WTC11 (cell line): ENCODE measurements at regions not wholly inside any gene's neighbourhood (a gene's known extent, or its start where the extent isn't known, plus 50 kb on each side); places are given as distances from the start of the nearest gene placed in this dataset.

Experiments
- ATAC-seq: fragments of 200-7000 bp; cut with Tn5 transposase; 2 replicates; pipeline ENCODE4 v1.10.0; 2021; ENCODE audit warnings: mild to moderate bottlenecking, moderate library complexity
- CTCF ChIA-PET: fragments of 300-600 bp; sonication (Branson Sonifier 250); formaldehyde crosslinking; loops from one replicate; lab custom pipeline; 2021; ENCODE audit warnings: antibody characterized with exemption; lab: Charles Lee
- POLR2A ChIA-PET: fragments of 350-600 bp; sonication (Branson Sonifier 250); formaldehyde crosslinking; loops from one replicate; lab custom pipeline; 2021; ENCODE audit warnings: antibody characterized with exemption; lab: Charles Lee
- DNase-seq: peaks from one replicate; pipeline ENCODE4 v3.0.0; 2021; ENCODE audit warnings: low spot score
- H3K27ac Mint-ChIP-seq: 2 replicates; pipeline ENCODE4 v1.8.0; 2021; ENCODE audit warnings: mixed read lengths
- H3K27me3 Mint-ChIP-seq: 2 replicates; pipeline ENCODE4 v1.8.0; 2021; ENCODE audit warnings: low read depth, mild to moderate bottlenecking, moderate library complexity, mixed read lengths
- H3K36me3 Mint-ChIP-seq: 2 replicates; pipeline ENCODE4 v1.8.0; 2021; ENCODE audit warnings: mixed read lengths
- H3K4me1 Mint-ChIP-seq: 2 replicates; pipeline ENCODE4 v1.8.0; 2022; ENCODE audit warnings: mixed read lengths
- H3K4me3 Mint-ChIP-seq: 2 replicates; pipeline ENCODE4 v1.8.0; 2021; ENCODE audit warnings: mild to moderate bottlenecking, moderate library complexity, mixed read lengths
- H3K9me3 Mint-ChIP-seq: 2 replicates; pipeline ENCODE4 v1.8.0; 2021; ENCODE audit warnings: mixed read lengths
- AR ChIP-seq: fragments of 250-450 bp; sonication (Bioruptor Pico); IDR thresholded peaks from 2 replicates; pipeline ENCODE4 v1.9.0; 2021; ENCODE audit warnings: mild to moderate bottlenecking
- ATF2 ChIP-seq: sonication (generic); formaldehyde crosslinking; IDR thresholded peaks from 2 replicates; pipeline ENCODE4 v1.8.1; 2022; ENCODE audit warnings: low read depth, missing genetic modification reagents, borderline replicate concordance
- ATF6 ChIP-seq: sonication (generic); formaldehyde crosslinking; IDR thresholded peaks from 2 replicates; pipeline ENCODE4 v1.8.1; 2023; ENCODE audit warnings: mild to moderate bottlenecking, missing genetic modification reagents
- CREB1 ChIP-seq: sonication (generic); formaldehyde crosslinking; IDR thresholded peaks from 2 replicates; pipeline ENCODE4 v1.8.0; 2023; ENCODE audit warnings: mild to moderate bottlenecking, missing genetic modification reagents
- EMX1 ChIP-seq: fragments of 250-450 bp; sonication (Bioruptor Pico); IDR thresholded peaks from 2 replicates; pipeline ENCODE4 v1.8.0; 2021; ENCODE audit warnings: mild to moderate bottlenecking
- FOXP4 ChIP-seq: sonication (generic); formaldehyde crosslinking; IDR thresholded peaks from 2 replicates; pipeline ENCODE4 v1.8.0; 2022; ENCODE audit warnings: mild to moderate bottlenecking, missing genetic modification reagents
- HMGA2 ChIP-seq: fragments of 250-450 bp; sonication (Bioruptor Pico); IDR thresholded peaks from 2 replicates; pipeline ENCODE4 v1.4.0; 2021; ENCODE audit warnings: mild to moderate bottlenecking, moderate library complexity
- HMGXB4 ChIP-seq: sonication (generic); formaldehyde crosslinking; IDR thresholded peaks from 2 replicates; pipeline ENCODE4 v1.8.1; 2023; ENCODE audit warnings: mild to moderate bottlenecking, moderate library complexity, missing genetic modification reagents
- JUN ChIP-seq: sonication (generic); formaldehyde crosslinking; IDR thresholded peaks from 2 replicates; pipeline ENCODE4 v1.8.0; 2023; ENCODE audit warnings: mild to moderate bottlenecking, missing genetic modification reagents
- KAT7 ChIP-seq: sonication (generic); formaldehyde crosslinking; IDR thresholded peaks from 2 replicates; pipeline ENCODE4 v1.8.1; 2023; ENCODE audit warnings: missing genetic modification reagents, mild to moderate bottlenecking, borderline replicate concordance
- MAX ChIP-seq: sonication (generic); formaldehyde crosslinking; IDR thresholded peaks from 2 replicates; pipeline ENCODE4 v1.8.0; 2022; ENCODE audit warnings: mild to moderate bottlenecking, missing genetic modification reagents
- PRDM15 ChIP-seq: sonication (generic); formaldehyde crosslinking; IDR thresholded peaks from 2 replicates; pipeline ENCODE4 v1.8.0; 2022; ENCODE audit warnings: missing genetic modification reagents
- PRRX2 ChIP-seq: fragments of 250-450 bp; sonication (Bioruptor Pico); IDR thresholded peaks from 2 replicates; pipeline ENCODE4 v1.8.0; 2021; ENCODE audit warnings: mild to moderate bottlenecking
- SMAD4 ChIP-seq: sonication (generic); formaldehyde crosslinking; IDR thresholded peaks from 2 replicates; pipeline ENCODE4 v1.8.0; 2022; ENCODE audit warnings: mild to moderate bottlenecking, missing genetic modification reagents
- USF1 ChIP-seq: sonication (generic); formaldehyde crosslinking; IDR thresholded peaks from 2 replicates; pipeline ENCODE4 v1.8.0; 2022; ENCODE audit warnings: mild to moderate bottlenecking, missing genetic modification reagents
- ZNF121 ChIP-seq: sonication (generic); formaldehyde crosslinking; IDR thresholded peaks from 2 replicates; pipeline ENCODE4 v1.8.0; 2023; ENCODE audit warnings: missing genetic modification reagents
- ZNF138 ChIP-seq: sonication (generic); formaldehyde crosslinking; conservative IDR thresholded peaks from 2 replicates; pipeline ENCODE4 v1.8.1; 2022; ENCODE audit warnings: mild to moderate bottlenecking, moderate library complexity, missing genetic modification reagents
- ZNF219 ChIP-seq: sonication (generic); formaldehyde crosslinking; IDR thresholded peaks from 2 replicates; pipeline ENCODE4 v1.8.0; 2023; ENCODE audit warnings: missing genetic modification reagents, mild to moderate bottlenecking, borderline replicate concordance
- ZNF232 ChIP-seq: sonication (generic); formaldehyde crosslinking; IDR thresholded peaks from 2 replicates; pipeline ENCODE4 v1.8.0; 2022; ENCODE audit warnings: mild to moderate bottlenecking, missing genetic modification reagents
- ZNF425 ChIP-seq: fragments of 250-450 bp; sonication (Bioruptor Pico); conservative IDR thresholded peaks from 2 replicates; pipeline ENCODE4 v1.9.0; 2021; ENCODE audit warnings: mild to moderate bottlenecking

GRCh38 chr1:162997499-162998285, 71.5 kb upstream of the RGS4 start:
- H3K27ac Mint-ChIP-seq: no peak overlapping the region
- no peaks in the 10 kb centered on the region for H3K27me3 Mint-ChIP-seq
- POLR2A ChIA-PET: no interaction called here
- TF ChIP-seq ZNF425 (CRISPR knock-in tag): no peak
- TF ChIP-seq HMGXB4 (CRISPR knock-in tag): no peak
- TF ChIP-seq PRRX2 (CRISPR knock-in tag): no peak
- no peak for TF ChIP-seq AR (CRISPR knock-in tag)
- TF ChIP-seq USF1: no peak
- TF ChIP-seq ZNF121 (CRISPR knock-in tag): no peak
- no peak for TF ChIP-seq KAT7 (CRISPR knock-in tag)
- no peak for TF ChIP-seq MAX (CRISPR knock-in tag)
- TF ChIP-seq CREB1 (CRISPR knock-in tag): no peak
- no peak for TF ChIP-seq ZNF219 (CRISPR knock-in tag)
- TF ChIP-seq JUN (CRISPR knock-in tag): no peak
- no peak for TF ChIP-seq ZNF232 (CRISPR knock-in tag)
- TF ChIP-seq ATF2: no peak
- TF ChIP-seq FOXP4: no peak
- no peak for TF ChIP-seq PRDM15 (CRISPR knock-in tag)
- TF ChIP-seq EMX1 (CRISPR knock-in tag): no peak
- no peak for TF ChIP-seq ZNF138 (CRISPR knock-in tag)
- no peak for TF ChIP-seq ATF6 (CRISPR knock-in tag)
- no peak for TF ChIP-seq SMAD4
- no peak for TF ChIP-seq HMGA2 (CRISPR knock-in tag)
- H3K9me3 Mint-ChIP-seq: no peaks in the 10 kb centered on the region
- ATAC-seq: no peak
- DNase-seq: no peak
- H3K36me3 Mint-ChIP-seq: no peaks in the 10 kb centered on the region
- CTCF ChIA-PET: interaction anchor here (1.0 kb wide), 1 partner anchor 120 kb away, joined by 3 read pairs; no protein-coding TSS in a partner anchor
- no peak overlapping the region for H3K4me3 Mint-ChIP-seq
- H3K4me1 Mint-ChIP-seq: no peaks in the 10 kb centered on the region
